Right atrium auricular region (tissue), 2 donors: ENCODE measurements at regions not wholly inside any gene's neighbourhood (a gene's known extent, or its start where the extent isn't known, plus 50 kb on each side); places are given as distances from the start of the nearest gene placed in this dataset.

Experiments used
- DNase-seq: peaks from one replicate; pipeline ENCODE4 v3.0.0-alpha.2; 2019; ENCODE audit warnings: low spot score
- H3K27ac ChIP-seq, 2 donors: fragments of 200-600 bp; sonication (generic); 1 replicate in 1 of 2; 2 replicates in 1 of 2; pipeline ENCODE4 v1.5.1; 2016 to 2019
- H3K27me3 ChIP-seq, 2 donors: fragments of 200-600 bp; sonication (generic); one replicate each; pipeline versions ENCODE4 v1.5.1 to v1.6.0; 2017 to 2019
- H3K36me3 ChIP-seq: fragments of 200-600 bp; sonication (generic); one replicate; pipeline ENCODE4 v1.5.1; 2016
- H3K4me1 ChIP-seq, 2 donors: fragments of 200-600 bp; sonication (generic); one replicate each; pipeline versions ENCODE4 v1.5.1 to v1.6.0; 2017 to 2019
- H3K4me3 ChIP-seq, 2 donors: fragments of 200-600 bp; sonication (generic); 1 replicate in 1 of 2; 2 replicates in 1 of 2; pipeline ENCODE4 v1.5.1; 2017 to 2019; ENCODE audit warnings: mild to moderate bottlenecking in 1 of 2, moderate library complexity in 1 of 2
- H3K9me3 ChIP-seq, 2 donors: fragments of 200-600 bp; sonication (generic); one replicate each; pipeline ENCODE4 v1.5.1; 2019
- CTCF ChIP-seq, 2 donors: fragments of 200-600 bp; sonication (generic); IDR thresholded peaks; one replicate each; pipeline ENCODE4 v1.5.1; 2019; ENCODE audit warnings: antibody characterized with exemption in 2 of 2

GRCh38 chr6:91140449-91140848, 553.6 kb upstream of the MAP3K7 start:
- no peak for TF ChIP-seq CTCF (IDR thresholded peaks at IDR 0.05)
- Histone ChIP-seq H3K27ac (no peak overlapping the region), H3K36me3 (no peaks in the 10 kb centered on the region), H3K4me3 (no peak overlapping the region), H3K4me1 (no peaks in the 10 kb centered on the region), H3K27me3 (no peaks in the 10 kb centered on the region), H3K9me3 (no peaks in the 10 kb centered on the region)
- DNase-seq = no peak

GRCh38 chr6:91137286-91137685, 550.4 kb upstream of the MAP3K7 start:
- H3K27ac ChIP-seq = no peak overlapping the region
- H3K9me3 ChIP-seq = no peaks in the 10 kb centered on the region
- DNase-seq = no peak
- no peak overlapping the region for H3K4me3 ChIP-seq
- TF ChIP-seq CTCF (IDR thresholded peaks at IDR 0.05) = no peak
- no peaks in the 10 kb centered on the region for H3K27me3 ChIP-seq
- no peaks in the 10 kb centered on the region for H3K4me1 ChIP-seq
- no peaks in the 10 kb centered on the region for H3K36me3 ChIP-seq

- Histone ChIP-seq H3K4me3 (no peak overlapping the region), H3K4me1 (no peaks in the 10 kb centered on the region), H3K36me3 (no peaks in the 10 kb centered on the region), H3K27ac (no peak overlapping the region), H3K27me3 (no peaks in the 10 kb centered on the region), H3K9me3 (no peaks in the 10 kb centered on the region)
- DNase-seq = no peak
- no peak for TF ChIP-seq CTCF (IDR thresholded peaks at IDR 0.05)
Observed at GRCh38 chr6:91135406-91136103, 548.7 kb upstream of the MAP3K7 start.

- no peak for DNase-seq
- no peak overlapping the region for H3K27ac ChIP-seq
- H3K4me1 ChIP-seq = no peaks in the 10 kb centered on the region
- H3K36me3 ChIP-seq = no peaks in the 10 kb centered on the region
- H3K9me3 ChIP-seq = no peaks in the 10 kb centered on the region
- no peak overlapping the region for H3K4me3 ChIP-seq
- no peaks in the 10 kb centered on the region for H3K27me3 ChIP-seq
- TF ChIP-seq CTCF (IDR thresholded peaks at IDR 0.05) = no peak
Observed at GRCh38 chr6:91132461-91132860, 545.6 kb upstream of the MAP3K7 start.

GRCh38 chr6:91130126-91130525, 543.3 kb upstream of the MAP3K7 start:
- H3K9me3 ChIP-seq = no peaks in the 10 kb centered on the region
- H3K27me3 ChIP-seq = no peaks in the 10 kb centered on the region
- H3K36me3 ChIP-seq = no peaks in the 10 kb centered on the region
- H3K27ac ChIP-seq = no peak overlapping the region
- no peak for DNase-seq
- H3K4me3 ChIP-seq = no peak overlapping the region
- no peaks in the 10 kb centered on the region for H3K4me1 ChIP-seq
- no peak for TF ChIP-seq CTCF (IDR thresholded peaks at IDR 0.05)

GRCh38 chr6:91127752-91128151, 540.9 kb upstream of the MAP3K7 start:
- H3K27me3 ChIP-seq = no peaks in the 10 kb centered on the region
- TF ChIP-seq CTCF (IDR thresholded peaks at IDR 0.05) = no peak
- H3K4me1 ChIP-seq = no peaks in the 10 kb centered on the region
- H3K9me3 ChIP-seq = no peaks in the 10 kb centered on the region
- H3K27ac ChIP-seq = no peak overlapping the region
- no peaks in the 10 kb centered on the region for H3K36me3 ChIP-seq
- DNase-seq = no peak
- H3K4me3 ChIP-seq = no peak overlapping the region
